ENCODE measurements at regions not wholly inside any gene's neighbourhood (a gene's known extent, or its start where the extent isn't known, plus 50 kb on each side); places are given as distances from the start of the nearest gene placed in this dataset.

- TF ChIP-seq MAX (IDR thresholded peaks at IDR 0.05) (no peak), YY1 (IDR thresholded peaks at IDR 0.05) (no peak), JUND (IDR thresholded peaks at IDR 0.05) (no peak), EGR1 (IDR thresholded peaks at IDR 0.05; ENCODE audit: low read depth in 2 of 2) (no peak), NR2F2 (IDR thresholded peaks at IDR 0.05) (no peak), SP1 (IDR thresholded peaks at IDR 0.05) (no peak), HNF4G (IDR thresholded peaks at IDR 0.05) (no peak), HNF4A (conservative IDR thresholded peaks at IDR 0.05) (no peak), RAD21 (IDR thresholded peaks at IDR 0.05) (no peak), CTCF (IDR thresholded peaks at IDR 0.05; ENCODE audit: low read depth, low read length, missing input control) (no peak)
Observed at GRCh38 chr2:43033466-43034241, 192.8 kb downstream of the ZFP36L2 start (continued).

- DNase-seq (ENCODE audit: low spot score): no peak
- TF ChIP-seq GABPA (IDR thresholded peaks at IDR 0.05 in 1 of 2, conservative IDR thresholded peaks at IDR 0.05 in 1 of 2): no peak
- TF ChIP-seq REST (IDR thresholded peaks at IDR 0.05): no peak
- TF ChIP-seq YY1 (IDR thresholded peaks at IDR 0.05): no peak
- TF ChIP-seq EGR1 (IDR thresholded peaks at IDR 0.05; ENCODE audit: low read depth in 2 of 2): no peak
- no peak for TF ChIP-seq HNF4G (IDR thresholded peaks at IDR 0.05)
- no peak for TF ChIP-seq MAX (IDR thresholded peaks at IDR 0.05)
- TF ChIP-seq FOXA1 (IDR thresholded peaks at IDR 0.05): no peak
- Histone ChIP-seq H3K4me3 (ENCODE audit: low read depth in 1 of 3, low read length in 3 of 3) (no peak overlapping the region), H3K27ac (ENCODE audit: low read depth in 1 of 2, low read length in 2 of 2) (peak overlapping the region in 1 of 2 donors; percentile 7), H3K4me1 (ENCODE audit: control insufficient read depth in 4 of 4, insufficient read depth in 4 of 4, low read length in 3 of 4) (peaks cover 0 to 4% (median 0%) of the 10 kb centered on the region in 4 donors), H3K9ac (ENCODE audit: low read depth in 1 of 2, low read length in 2 of 2) (no peak overlapping the region), H3K27me3 (ENCODE audit: control insufficient read depth in 4 of 4, insufficient read depth in 4 of 4, low read length in 3 of 4) (no peaks in the 10 kb centered on the region), H3K36me3 (ENCODE audit: control insufficient read depth in 4 of 4, insufficient read depth in 3 of 4, low read depth in 1 of 4, low read length in 3 of 4) (no peaks in the 10 kb centered on the region), H3K9me3 (ENCODE audit: control insufficient read depth in 4 of 4, low read length in 3 of 4) (no peaks in the 10 kb centered on the region)
- WGBS: 81% methylated on average over 7 of the region's 7 CpGs
Observed at GRCh38 chr2:43033016-43033270, 193.5 kb downstream of the ZFP36L2 start.

All from liver (tissue), 8 donors.